ENCODE measurements at regions not wholly inside any gene's neighbourhood (a gene's known extent, or its start where the extent isn't known, plus 50 kb on each side); places are given as distances from the start of the nearest gene placed in this dataset.

- intact Hi-C loops (cut with DNase I) = no loop called here
- H3K4me3 ChIP-seq = no peak overlapping the region
- H3K4me1 ChIP-seq = no peaks in the 10 kb centered on the region
- DNase-seq (ENCODE audit: low spot score in 2 of 2) = no peak
- H3K9me3 ChIP-seq = no peaks in the 10 kb centered on the region
- H3K27me3 ChIP-seq = no peaks in the 10 kb centered on the region
- H3K36me3 ChIP-seq = no peaks in the 10 kb centered on the region
- TF ChIP-seq CTCF (IDR thresholded peaks at IDR 0.05) = no peak
- no peak overlapping the region for H3K27ac ChIP-seq
Observed at GRCh38 chr6:28585335-28585734, 59.7 kb downstream of the GPX5 start.

- H3K27me3 ChIP-seq = no peaks in the 10 kb centered on the region
- no peak overlapping the region for H3K27ac ChIP-seq
- intact Hi-C loops (cut with DNase I) = no loop called here
- H3K36me3 ChIP-seq = no peaks in the 10 kb centered on the region
- DNase-seq (ENCODE audit: low spot score in 2 of 2) = no peak
- no peaks in the 10 kb centered on the region for H3K4me1 ChIP-seq
- peak overlapping the region; percentile 48 to 63 for H3K4me3 ChIP-seq
- H3K9me3 ChIP-seq = no peaks in the 10 kb centered on the region
- TF ChIP-seq CTCF (IDR thresholded peaks at IDR 0.05) = no peak
Observed at GRCh38 chr6:28586324-28586723, 60.6 kb downstream of the GPX5 start.

- H3K9me3 ChIP-seq = no peaks in the 10 kb centered on the region
Observed at GRCh38 chr6:28586962-28587745, 61.5 kb downstream of the GPX5 start.

GRCh38 chr6:28587746-28588075, 62.0 kb downstream of the GPX5 start:
- TF ChIP-seq CTCF (IDR thresholded peaks at IDR 0.05) = no peak
- Histone ChIP-seq H3K27ac (no peak overlapping the region), H3K36me3 (no peaks in the 10 kb centered on the region), H3K27me3 (no peaks in the 10 kb centered on the region), H3K9me3 (no peaks in the 10 kb centered on the region), H3K4me3 (peak overlapping the region; percentile 48 to 63), H3K4me1 (no peaks in the 10 kb centered on the region)
- DNase-seq (ENCODE audit: low spot score in 2 of 2) = no peak
- intact Hi-C loops (cut with DNase I) = no loop called here

More at GRCh38 chr6:28586962-28587745, 61.5 kb downstream of the GPX5 start:
- no peaks in the 10 kb centered on the region for H3K27me3 ChIP-seq
- intact Hi-C loops (cut with DNase I) = no loop called here
- TF ChIP-seq CTCF (IDR thresholded peaks at IDR 0.05) = no peak
- no peak overlapping the region for H3K27ac ChIP-seq
- no peaks in the 10 kb centered on the region for H3K4me1 ChIP-seq
- no peak for DNase-seq (ENCODE audit: low spot score in 2 of 2)
- peak overlapping the region; percentile 48 to 63 for H3K4me3 ChIP-seq
- H3K36me3 ChIP-seq = no peaks in the 10 kb centered on the region

GRCh38 chr6:28588666-28589065, 63.0 kb downstream of the GPX5 start:
- intact Hi-C loops (cut with DNase I) = no loop called here
- no peak overlapping the region for H3K4me3 ChIP-seq
- H3K4me1 ChIP-seq = no peaks in the 10 kb centered on the region
- H3K9me3 ChIP-seq = no peaks in the 10 kb centered on the region
- TF ChIP-seq CTCF (IDR thresholded peaks at IDR 0.05) = no peak
- DNase-seq (ENCODE audit: low spot score in 2 of 2) = no peak
- no peak overlapping the region for H3K27ac ChIP-seq
- H3K27me3 ChIP-seq = no peaks in the 10 kb centered on the region
- H3K36me3 ChIP-seq = no peaks in the 10 kb centered on the region

Data from ascending aorta (tissue), 2 donors.